HG03442 (cell line): ENCODE measurements at regions not wholly inside any gene's neighbourhood (a gene's known extent, or its start where the extent isn't known, plus 50 kb on each side); places are given as distances from the start of the nearest gene placed in this dataset.

Source experiments
- ATAC-seq: cut with Tn5 transposase; IDR thresholded peaks from one replicate; pipeline ENCODE4 v1.9.1; 2021; ENCODE audit warnings: mild to moderate bottlenecking, moderate library complexity; ENCODE audit not compliant: unreplicated experiment

DNA sequence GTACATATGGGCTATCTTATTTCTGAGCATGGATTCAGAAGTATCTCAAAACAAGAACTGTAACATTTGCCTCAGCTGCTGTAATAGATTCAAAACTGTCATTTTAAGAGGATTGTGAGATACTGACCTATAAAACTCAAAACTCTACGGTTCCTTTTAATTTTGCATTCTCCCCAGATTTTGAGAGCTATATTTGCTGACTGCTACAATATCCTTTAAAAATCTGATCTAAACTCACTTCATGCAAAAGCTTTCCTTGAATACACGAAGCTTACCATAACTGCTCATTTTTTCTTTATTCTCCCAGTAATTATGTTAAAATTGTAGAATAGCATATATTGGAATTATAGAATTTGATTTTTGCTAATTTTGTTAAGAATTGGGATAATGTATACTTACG lies 158.7 kb upstream of the ROBO1 start:
- no peak for ATAC-seq

DNA sequence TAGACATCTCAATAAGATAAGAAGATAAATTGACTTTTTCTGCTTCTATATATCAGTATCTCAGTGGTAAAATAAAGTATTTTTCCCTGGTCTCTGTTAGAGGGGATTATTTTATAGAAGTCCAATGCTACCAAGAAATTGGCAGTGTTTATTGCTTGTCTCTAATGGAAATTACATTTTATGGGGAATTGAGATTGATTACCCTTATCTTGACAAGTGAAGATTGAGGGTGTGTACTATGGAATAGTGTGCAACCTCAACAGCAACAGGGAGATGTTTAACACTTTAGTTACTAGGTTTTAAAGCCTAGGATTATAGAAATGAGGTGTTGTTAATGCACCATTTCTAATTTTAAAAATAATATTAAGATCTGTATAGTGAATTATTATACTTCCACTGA lies 154.8 kb upstream of the ROBO1 start:
- ATAC-seq, result no peak

DNA sequence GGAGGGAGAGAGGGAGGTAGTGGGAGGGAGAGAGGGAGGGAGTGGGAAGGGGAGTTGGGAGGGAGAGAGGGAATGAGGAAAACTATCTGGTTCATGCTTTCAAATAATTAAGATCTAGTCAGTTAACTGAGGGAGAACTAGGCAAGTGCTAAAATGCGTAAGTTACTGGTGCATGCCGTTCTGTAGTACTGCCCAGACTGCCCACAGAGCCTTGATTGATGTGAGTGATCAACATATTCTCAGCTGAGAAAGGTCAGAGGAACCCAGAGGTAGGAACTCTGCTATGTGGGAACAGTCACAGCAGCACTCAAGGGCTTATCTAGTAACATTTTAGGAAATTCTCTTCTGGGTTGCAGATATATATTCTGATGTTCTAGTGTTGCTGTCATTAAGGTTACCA lies 149.8 kb upstream of the ROBO1 start:
- no peak for ATAC-seq

DNA sequence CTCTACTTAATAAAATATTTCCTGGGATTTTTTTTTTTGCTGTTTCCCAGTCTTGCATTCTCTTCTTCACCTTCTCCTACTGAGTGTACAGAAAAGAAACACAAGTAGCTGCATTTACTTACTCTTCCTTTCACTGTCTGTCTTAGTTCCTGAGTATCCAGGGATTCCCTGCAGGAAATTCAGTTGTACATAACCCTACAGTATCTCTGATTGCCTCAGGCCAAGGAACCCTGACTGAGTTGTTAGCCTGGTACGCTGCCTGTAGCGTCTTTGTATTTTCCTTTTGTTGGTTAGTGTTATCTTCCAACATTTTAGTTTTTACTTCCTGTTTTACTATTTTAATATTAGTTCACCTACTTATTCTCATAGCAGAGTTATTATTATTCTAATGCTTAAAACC lies 142.5 kb upstream of the ROBO1 start:
- no peak for ATAC-seq

DNA sequence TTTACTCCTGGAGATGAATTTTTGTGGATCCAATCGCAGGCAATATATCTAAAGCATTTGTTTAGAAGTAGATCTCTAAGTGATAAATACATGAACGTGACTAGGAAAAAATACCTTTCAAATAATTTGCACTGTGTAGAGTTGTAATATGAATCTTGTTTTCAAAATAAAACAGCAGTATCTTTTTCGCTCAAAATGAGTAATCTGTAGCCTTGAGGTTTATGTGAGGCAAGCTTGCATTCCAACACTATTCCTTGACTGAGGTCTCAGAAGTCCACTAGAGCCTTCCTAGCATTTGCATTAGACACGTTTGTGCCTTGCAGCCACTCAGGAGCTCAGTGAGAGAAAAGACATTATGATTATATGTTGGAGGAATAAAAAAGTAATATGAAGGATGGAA lies 138.3 kb upstream of the ROBO1 start:
- ATAC-seq, result no peak

DNA sequence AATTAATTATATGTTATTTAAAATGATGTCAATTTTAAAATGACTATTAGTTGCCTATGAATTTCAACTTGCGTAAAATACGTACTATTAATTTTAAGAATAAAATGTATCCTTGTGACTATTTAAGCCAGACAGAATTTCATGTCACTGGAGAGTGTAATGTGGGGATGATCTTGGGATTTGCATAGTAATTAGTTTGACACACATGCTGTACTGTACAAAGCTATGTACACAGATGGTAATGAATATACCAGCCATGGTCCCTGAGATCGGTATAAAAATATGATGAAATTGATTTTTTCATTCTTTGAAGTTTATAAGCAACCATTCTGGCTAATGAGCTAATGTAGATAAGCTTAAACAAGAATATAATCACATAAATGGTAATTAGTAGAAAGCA lies 134.4 kb upstream of the ROBO1 start:
- no peak for ATAC-seq

DNA sequence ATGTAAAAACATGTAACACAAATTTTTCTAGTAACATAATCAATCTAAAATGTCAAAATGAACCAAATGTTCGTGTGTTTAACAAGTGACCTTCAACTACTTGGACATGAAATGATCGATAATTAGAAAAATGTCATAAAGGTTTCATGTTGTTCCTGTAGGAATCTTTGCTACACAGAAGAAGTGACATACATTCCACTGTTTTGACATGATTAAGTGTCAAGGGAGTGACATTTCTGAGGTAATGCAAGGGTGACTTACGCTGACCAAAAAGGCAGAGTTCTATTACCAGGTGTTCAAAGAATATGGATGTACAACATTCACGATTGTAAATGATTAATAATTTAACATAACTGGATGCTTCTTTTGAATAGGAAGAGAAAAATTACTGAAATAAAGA lies 131.1 kb upstream of the ROBO1 start:
- ATAC-seq, result no peak

DNA sequence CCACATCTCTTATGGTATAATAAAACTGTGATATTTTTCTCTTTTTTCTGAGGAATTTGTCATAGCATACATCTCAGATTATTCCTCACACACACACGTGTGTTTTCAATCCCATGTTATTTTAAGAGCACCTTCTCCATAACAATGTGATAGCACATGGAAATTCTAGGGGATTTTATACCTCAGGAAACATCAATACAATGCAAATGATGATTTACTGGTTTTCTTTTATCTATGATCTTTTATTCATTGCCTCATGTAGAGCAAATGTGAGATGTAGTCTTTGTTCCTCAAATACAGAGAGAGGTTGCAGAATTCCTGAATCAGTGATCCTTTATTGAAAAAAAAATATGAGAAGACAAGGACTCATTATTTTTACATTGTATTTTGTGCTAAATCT lies 128.3 kb upstream of the ROBO1 start:
- no peak for ATAC-seq

DNA sequence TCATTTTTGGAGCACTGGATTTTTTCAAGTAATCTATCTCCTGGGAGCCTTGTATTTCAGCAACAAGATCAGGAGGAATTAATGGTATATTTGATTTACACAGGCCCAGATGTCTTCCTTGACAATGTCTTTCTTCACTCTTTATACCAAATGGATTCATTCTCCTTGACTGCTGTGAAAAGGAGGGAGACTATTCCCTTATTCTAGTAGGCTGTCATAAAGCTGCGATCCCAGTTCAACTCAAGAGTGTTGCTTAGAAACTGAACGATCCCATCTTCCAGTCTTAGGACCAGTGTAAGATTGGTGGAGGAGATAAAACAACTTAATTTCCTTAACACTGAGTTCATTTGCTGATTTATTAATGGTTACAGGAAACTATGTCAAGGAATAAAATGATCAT lies 119.4 kb upstream of the ROBO1 start:
- ATAC-seq, result no peak

DNA sequence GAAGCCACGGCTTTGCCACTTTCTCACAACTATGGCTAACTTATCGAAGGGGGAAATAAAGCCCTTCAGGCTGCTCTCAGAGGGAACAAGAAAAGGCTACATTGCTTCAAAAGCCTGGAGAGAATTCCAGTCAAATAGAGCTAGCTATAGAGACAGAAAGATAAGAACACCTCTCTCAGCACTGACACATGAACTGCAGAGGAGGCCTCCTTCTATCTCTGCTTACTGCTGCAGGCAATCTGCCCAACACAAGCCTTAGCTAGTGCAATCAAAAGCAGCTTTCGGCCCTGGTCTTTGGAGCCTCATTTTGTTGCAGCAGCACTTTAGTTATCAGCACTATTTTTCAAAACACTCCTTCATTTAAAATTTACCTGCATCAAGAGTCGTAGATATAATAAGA lies 118.4 kb upstream of the ROBO1 start:
- no peak for ATAC-seq

DNA sequence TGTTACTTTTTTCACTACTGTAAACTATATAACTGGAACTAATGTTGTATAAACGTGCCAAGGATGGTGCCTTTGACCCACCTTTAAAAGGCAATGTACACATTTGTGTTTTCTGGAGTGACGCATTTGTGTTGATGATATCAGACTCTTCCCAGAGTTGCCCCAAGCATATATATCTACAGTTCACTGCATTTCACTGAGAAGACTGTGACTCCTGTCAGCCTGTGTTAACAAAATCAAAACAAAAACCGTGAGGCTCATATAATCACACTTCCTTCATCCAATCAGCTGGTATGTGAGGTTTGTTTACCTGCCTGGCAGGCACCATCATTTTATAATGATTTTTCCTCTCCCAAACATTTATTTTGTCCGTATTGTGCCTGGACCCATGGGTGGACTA lies 117.6 kb upstream of the ROBO1 start:
- ATAC-seq, result no peak

DNA sequence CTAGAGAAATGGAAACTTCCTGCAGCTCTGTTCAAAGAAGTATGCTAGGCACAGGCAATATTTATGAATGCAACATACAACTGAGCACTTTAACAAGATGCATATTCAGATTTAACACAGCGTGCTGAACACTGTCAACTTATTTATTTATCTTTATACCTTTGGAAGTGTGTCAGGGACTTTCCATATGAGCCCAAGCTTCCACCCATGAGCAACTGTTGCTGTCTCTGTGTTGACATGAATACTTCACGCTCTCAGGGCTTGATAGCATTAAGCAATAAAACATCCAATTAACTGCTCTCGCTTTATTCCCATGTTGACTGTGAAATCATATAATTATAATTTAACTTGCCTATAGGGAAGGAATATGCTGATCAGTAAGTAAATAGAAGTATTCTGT lies 116.6 kb upstream of the ROBO1 start:
- no peak for ATAC-seq

DNA sequence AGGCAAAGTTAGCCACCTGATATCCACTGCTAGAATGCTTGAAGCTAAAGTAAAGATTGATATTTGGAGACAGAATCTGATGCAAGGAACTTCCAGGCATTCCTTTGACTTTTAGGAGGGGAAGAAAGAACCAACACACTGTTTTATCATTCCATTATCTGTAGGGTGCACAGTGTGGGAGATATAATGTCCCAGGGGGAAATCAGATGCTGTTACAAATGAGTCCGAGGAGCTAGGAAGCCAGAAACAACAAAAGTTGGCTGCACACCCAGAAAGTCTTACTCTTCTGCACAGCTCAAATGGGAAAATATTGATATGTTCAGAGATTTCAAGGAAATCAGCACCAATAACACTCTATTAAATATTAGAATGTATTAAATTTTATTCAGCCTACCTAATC lies 113.6 kb upstream of the ROBO1 start:
- no peak for ATAC-seq

DNA sequence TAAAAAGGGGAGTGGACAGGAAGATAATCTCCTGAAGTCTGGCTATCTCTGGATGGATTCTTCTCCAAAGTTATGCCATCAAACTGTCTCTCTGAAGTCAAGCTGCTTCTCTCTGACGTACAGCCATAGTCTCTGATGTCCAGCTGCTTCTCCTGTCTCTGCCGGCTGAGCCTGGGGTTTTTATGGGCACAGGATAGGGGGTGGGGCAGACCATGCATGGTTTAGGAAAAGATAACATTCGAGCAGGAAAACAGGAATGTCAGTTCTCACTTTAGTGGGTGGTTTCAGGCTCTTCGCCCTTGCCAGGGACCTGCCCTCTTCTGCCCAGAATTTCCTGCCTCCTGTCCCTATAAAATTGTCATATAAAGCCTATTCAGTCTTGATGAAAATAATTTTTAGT lies 110.9 kb upstream of the ROBO1 start:
- ATAC-seq, result no peak

DNA sequence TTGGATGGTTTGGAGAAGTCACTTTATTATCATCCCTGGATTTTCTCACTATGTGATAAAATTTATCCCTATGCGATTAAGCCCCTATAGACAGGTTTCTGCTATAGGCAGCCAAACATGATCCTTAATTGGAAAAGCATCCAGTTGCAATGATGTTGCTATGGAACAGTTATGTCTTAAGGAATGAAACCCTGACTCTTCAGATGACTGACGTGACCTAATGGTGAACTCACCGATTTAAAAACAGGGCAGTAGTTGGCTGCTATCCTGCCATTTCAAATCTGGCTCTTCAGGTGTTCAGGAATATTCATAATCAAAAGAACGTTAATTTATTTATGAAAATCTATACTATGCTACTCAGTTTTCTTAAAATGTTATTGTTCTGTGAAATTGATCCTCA lies 106.8 kb upstream of the ROBO1 start:
- ATAC-seq, result no peak

DNA sequence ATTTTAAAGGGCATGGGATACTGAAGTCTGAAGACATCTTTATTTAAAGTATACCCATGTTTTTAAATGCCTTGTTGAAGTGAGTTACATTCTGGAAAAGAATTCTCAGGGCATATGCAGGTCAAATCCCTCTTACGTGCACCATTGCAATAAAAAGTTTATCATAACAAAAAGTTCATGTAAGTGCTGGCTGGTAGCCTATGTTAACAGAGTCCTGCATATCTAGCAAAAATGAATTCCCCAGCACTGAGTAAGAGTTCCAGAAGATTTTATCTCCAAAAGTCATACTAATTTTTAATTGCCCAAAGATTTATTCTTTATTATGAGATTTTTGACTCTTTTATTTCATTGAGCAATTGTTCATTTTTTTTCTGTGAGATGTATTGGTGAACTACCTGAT lies 104.7 kb upstream of the ROBO1 start:
- ATAC-seq, result no peak

DNA sequence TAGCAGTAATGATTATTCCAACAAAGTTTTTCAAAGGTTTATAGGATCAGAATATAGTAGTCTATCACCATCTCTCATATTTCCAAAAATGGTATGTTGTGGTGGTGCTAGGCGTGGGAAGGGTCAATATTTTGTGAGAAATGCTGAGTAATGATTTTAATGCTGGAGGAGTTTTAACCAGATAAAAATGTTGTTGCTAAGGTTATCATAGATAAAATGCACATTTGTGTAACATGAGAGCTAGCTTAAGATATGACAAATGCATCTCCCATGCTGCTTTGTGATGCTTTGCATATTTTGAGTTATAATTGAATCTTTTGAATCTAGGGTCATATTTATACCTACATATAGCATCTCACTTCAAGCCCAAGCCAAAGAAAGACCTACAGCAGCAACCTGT lies 103.9 kb upstream of the ROBO1 start:
- ATAC-seq, result no peak

DNA sequence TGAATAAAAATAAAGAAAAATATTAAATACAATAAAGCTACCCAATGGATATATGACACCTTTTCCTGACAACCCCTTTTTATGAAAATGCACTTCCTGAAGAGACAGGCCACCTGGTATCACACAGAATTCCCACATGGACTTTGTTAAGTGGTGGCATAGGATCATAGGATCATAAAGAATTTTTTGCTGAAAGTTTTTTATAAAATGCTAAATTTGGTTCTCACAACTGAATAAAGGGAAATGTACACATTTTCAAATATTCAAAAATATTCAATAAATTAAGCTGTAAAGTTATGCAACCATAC lies 102.5 kb upstream of the ROBO1 start:
- no peak for ATAC-seq

DNA sequence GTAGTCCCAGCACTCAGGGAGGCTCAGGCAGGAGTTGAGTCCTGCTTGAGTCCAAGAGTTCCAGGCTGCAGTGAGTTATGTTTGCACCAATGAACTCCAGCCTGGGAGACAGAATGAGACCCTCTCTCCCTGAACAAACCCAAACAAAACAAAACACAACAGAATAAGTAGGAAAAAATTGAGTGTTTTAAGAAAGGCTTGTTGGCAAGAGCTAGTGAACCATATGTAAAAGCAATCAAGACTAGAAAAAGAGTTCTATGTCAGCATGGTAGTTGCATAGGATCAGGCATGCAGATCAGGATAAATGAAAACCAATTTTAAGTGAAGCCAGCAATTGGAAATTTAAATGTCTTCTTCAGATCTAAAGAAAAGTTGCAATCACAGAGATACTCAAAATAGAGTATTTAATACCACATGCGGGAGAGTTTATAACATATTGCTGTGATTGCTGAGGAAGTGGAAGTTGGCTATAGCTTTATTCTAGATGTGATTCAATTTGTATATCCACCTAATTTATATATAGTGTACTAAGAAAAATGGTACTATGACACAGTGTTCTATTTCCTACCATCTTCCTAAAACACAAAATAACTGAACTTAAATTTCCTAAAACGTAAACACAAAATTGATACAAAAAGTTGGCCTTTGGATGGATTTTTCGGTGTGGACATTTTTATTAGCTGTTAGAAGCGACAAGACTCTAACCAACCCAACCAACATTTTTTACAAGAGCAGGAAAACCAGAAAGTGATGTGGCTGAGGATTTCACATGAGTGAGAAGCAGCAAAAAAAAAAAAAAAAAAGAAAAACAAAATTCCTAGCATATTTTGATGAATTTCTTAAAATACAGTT lies 101.9 kb upstream of the ROBO1 start:
- no peak for ATAC-seq

DNA sequence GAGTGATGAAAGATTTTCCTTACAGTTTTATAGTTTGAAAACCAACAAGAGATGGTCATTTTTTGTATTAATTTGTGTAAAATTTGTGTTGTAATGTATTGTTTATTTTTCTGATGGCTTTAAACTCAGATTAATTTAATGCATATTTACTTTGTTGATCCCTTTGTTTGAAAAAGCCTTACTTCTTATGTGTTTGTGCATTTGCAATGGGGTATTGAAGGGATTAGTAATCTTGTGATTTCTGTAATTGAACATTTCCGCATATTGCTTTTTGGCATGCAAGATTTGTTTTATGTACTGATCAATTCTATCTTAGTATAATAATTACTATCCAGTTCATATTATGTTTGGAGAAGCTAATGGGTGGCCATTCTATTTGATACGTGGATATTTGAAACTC lies 98.4 kb upstream of the ROBO1 start:
- ATAC-seq, result no peak

DNA sequence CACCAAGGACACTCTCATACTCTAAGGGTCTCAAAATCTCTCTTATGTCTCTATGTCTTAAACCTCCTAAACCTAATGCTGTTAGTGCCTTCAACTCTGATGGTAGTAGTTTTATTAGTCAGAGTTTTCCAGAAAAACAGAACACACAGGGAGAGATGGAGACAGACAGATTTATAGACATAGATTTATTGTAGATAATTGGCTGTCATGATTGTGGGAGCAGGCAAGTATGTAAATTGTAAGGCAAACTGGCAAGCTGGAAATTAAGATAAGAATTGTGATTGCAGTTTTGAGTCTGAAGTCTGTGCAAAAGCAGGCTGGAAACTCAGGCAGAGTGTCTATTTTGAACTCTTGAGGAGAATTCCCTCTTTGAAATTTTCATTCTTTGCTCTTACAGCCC lies 96.3 kb upstream of the ROBO1 start:
- no peak for ATAC-seq

DNA sequence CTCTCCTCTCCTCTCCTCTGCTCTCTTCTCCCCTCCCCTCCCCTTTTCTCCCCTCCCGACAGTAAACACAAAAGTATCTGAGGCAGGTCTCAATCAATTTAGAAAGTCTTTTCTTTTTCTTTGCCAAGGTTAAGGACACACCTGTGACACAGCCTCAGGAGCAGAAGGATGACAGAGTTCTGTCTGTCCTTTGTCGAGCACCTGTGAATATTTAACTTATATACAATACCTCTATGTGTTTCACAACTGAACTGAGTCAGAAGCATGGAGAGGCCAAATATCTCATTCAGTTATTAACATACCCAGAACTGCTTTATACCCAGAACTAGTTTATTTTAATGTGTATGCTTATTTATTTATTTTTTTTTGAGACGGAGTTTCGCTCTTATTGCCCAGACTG lies 81.1 kb upstream of the ROBO1 start:
- no peak for ATAC-seq

DNA sequence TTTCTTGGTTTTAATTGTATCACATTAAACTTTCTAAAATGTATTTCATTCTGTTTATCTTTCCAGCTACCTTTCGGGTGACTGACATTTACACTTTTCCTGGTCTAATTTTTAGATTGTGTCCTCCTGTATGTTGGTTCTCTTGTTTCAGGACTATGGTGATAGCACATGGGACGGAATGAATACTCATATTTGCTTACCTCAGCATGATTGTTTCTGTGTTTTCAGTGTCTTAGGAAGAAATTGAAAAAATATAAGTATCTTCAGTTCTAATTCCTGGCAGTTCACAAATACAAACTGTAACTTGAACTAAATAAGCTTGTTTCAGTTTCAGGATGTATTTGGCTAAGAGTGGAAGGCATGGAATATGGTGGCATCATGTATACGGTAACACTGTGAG lies 80.1 kb upstream of the ROBO1 start:
- no peak for ATAC-seq
